ENCODE measurements at regions not wholly inside any gene's neighbourhood (a gene's known extent, or its start where the extent isn't known, plus 50 kb on each side); places are given as distances from the start of the nearest gene placed in this dataset.

DNA sequence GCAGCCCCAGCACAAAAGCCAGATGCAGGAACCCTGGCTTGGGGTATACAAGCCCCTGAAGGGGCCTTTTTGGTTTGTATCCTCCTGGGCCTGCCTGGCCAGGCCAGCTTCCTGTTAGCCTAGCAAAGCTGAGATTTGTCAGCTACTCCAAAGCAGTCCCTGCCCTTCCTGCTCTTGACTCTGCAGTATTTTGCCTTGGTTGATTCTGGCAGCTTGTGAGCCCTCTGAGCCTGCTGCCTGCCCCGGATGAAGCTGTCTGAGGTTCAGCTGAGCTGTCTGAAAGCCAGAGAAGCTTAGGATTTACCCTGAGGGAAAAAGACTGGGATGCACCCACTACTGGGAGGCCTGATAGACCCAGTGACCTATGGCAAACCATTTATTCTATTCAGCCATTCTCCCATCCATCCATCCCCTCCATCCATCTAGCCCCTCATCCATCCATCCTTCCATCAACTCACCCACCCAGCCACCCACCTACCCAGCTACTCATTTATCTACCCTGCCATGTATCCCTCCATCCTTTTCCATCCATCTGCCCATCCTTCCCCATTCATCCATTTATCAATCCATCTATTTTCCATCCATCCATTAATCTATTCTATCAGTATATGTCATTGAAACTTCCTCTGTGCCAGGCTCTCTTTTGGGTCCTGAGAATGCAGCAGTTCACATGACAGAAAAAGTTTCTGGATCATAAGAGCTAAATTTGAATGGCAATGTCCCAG lies 307.5 kb downstream of the DHX35 start:
- DNase-seq (ENCODE audit: insufficient read length, low spot score) (no peak), FAIRE-seq (no peak)
- TF ChIP-seq, protein P1, sequence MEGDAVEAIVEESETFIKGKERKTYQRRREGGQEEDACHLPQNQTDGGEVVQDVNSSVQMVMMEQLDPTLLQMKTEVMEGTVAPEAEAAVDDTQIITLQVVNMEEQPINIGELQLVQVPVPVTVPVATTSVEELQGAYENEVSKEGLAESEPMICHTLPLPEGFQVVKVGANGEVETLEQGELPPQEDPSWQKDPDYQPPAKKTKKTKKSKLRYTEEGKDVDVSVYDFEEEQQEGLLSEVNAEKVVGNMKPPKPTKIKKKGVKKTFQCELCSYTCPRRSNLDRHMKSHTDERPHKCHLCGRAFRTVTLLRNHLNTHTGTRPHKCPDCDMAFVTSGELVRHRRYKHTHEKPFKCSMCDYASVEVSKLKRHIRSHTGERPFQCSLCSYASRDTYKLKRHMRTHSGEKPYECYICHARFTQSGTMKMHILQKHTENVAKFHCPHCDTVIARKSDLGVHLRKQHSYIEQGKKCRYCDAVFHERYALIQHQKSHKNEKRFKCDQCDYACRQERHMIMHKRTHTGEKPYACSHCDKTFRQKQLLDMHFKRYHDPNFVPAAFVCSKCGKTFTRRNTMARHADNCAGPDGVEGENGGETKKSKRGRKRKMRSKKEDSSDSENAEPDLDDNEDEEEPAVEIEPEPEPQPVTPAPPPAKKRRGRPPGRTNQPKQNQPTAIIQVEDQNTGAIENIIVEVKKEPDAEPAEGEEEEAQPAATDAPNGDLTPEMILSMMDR (IDR thresholded peaks at IDR 0.05; ENCODE audit: insufficient read depth, missing control alignments): no peak

GRCh38 chr20:39268981-39269461 lies 306.9 kb downstream of the DHX35 start:
- DNase-seq (ENCODE audit: insufficient read length, low spot score) (peak; percentile 25), FAIRE-seq (no peak)
- TF ChIP-seq, protein P1 (IDR thresholded peaks at IDR 0.05; ENCODE audit: insufficient read depth, missing control alignments): peak; percentile 75

- TF ChIP-seq, protein P1 (IDR thresholded peaks at IDR 0.05; ENCODE audit: insufficient read depth, missing control alignments): no peak
- DNase-seq (ENCODE audit: insufficient read length, low spot score) (no peak), FAIRE-seq (no peak)
Observed at GRCh38 chr20:39268491-39268951, 306.4 kb downstream of the DHX35 start.

DNA sequence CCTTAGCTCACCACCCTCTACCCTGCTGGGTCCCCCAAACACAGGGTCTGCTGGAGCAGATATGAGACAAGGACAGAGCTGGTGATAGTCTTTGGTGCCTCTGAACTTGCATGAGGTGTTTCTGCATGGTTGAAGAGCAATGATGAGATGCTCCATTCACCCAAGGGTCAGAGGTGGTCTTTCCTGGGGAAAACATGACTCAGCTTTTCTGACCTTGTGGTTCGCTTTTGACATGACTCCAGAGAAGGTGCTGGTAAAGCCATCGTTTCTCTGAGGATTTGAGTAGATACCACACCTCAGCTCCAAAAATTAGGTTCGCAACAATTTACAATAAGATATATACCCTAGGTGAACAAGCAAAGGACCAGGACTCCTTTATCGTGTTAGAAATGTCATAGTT lies 304.8 kb downstream of the DHX35 start:
- FAIRE-seq: no peak
- DNase-seq (ENCODE audit: insufficient read length, low spot score): no peak
- TF ChIP-seq, protein P1 (IDR thresholded peaks at IDR 0.05; ENCODE audit: insufficient read depth, missing control alignments): no peak

GRCh38 chr20:39264506-39265172 lies 302.5 kb downstream of the DHX35 start:
- TF ChIP-seq, protein P1 (IDR thresholded peaks at IDR 0.05; ENCODE audit: insufficient read depth, missing control alignments): peak; percentile 79
- DNase-seq (ENCODE audit: insufficient read length, low spot score) (no peak), FAIRE-seq (no peak)

- FAIRE-seq (no peak), DNase-seq (ENCODE audit: insufficient read length, low spot score) (no peak)
- TF ChIP-seq, protein P1 (IDR thresholded peaks at IDR 0.05; ENCODE audit: insufficient read depth, missing control alignments): no peak
Observed at GRCh38 chr20:39263076-39263475, 300.9 kb downstream of the DHX35 start.

- no peak for DNase-seq (ENCODE audit: insufficient read length, low spot score)
- TF ChIP-seq, protein P1 (IDR thresholded peaks at IDR 0.05; ENCODE audit: insufficient read depth, missing control alignments): no peak
- no peak for FAIRE-seq
Observed at GRCh38 chr20:39259808-39260207, 297.7 kb downstream of the DHX35 start.

Data from D721Med (cell line).